CD4-positive, alpha-beta T cell treated with Interleukin-4 for 1 hour (primary cell): ENCODE measurements at regions not wholly inside any gene's neighbourhood (a gene's known extent, or its start where the extent isn't known, plus 50 kb on each side); places are given as distances from the start of the nearest gene placed in this dataset.

ENCODE experiments used
- DNase-seq, 2 donors: peaks; one replicate each; pipeline ENCODE4 v3.0.0-alpha.2; 2020 to 2022

- DNase-seq = no peak
Measured at GRCh38 chr15:47552978-47553608, 164.2 kb upstream of the SEMA6D start.

GRCh38 chr15:47553947-47554346 lies 163.4 kb upstream of the SEMA6D start:
- DNase-seq = no peak

- no peak for DNase-seq
Measured at GRCh38 chr15:47561102-47561501, 156.2 kb upstream of the SEMA6D start.

GRCh38 chr15:47565949-47566348 lies 151.4 kb upstream of the SEMA6D start:
- DNase-seq = no peak

- DNase-seq = no peak
Measured at GRCh38 chr15:47566610-47567009, 150.7 kb upstream of the SEMA6D start.

- no peak for DNase-seq
Measured at GRCh38 chr15:47568030-47568429, 149.3 kb upstream of the SEMA6D start.

- no peak for DNase-seq
Measured at GRCh38 chr15:47570044-47570443, 147.3 kb upstream of the SEMA6D start.

- no peak for DNase-seq
Measured at GRCh38 chr15:47570451-47570850, 146.9 kb upstream of the SEMA6D start.

GRCh38 chr15:47570881-47571640 lies 146.2 kb upstream of the SEMA6D start:
- no peak for DNase-seq

GRCh38 chr15:47573673-47574072 lies 143.6 kb upstream of the SEMA6D start:
- DNase-seq = no peak

- no peak for DNase-seq
Measured at GRCh38 chr15:47577000-47577399, 140.3 kb upstream of the SEMA6D start.

- DNase-seq = no peak
Measured at GRCh38 chr15:47577461-47577860, 139.8 kb upstream of the SEMA6D start.

- DNase-seq = no peak
Measured at GRCh38 chr15:47582233-47582632, 135.1 kb upstream of the SEMA6D start.

- no peak for DNase-seq
Measured at GRCh38 chr15:47584316-47584715, 133.0 kb upstream of the SEMA6D start.

- no peak for DNase-seq
Measured at GRCh38 chr15:47586653-47587224, 130.6 kb upstream of the SEMA6D start.

- no peak for DNase-seq
Measured at GRCh38 chr15:47587940-47588802, 129.1 kb upstream of the SEMA6D start.

- no peak for DNase-seq
Measured at GRCh38 chr15:47588958-47589357, 128.3 kb upstream of the SEMA6D start.

- no peak for DNase-seq
Measured at GRCh38 chr15:47598996-47599395, 118.3 kb upstream of the SEMA6D start.

GRCh38 chr15:47599806-47600205 lies 117.5 kb upstream of the SEMA6D start:
- DNase-seq = no peak

GRCh38 chr15:47602121-47602520 lies 115.2 kb upstream of the SEMA6D start:
- DNase-seq = no peak

GRCh38 chr15:47603026-47603425 lies 114.3 kb upstream of the SEMA6D start:
- no peak for DNase-seq

GRCh38 chr15:47607695-47608094 lies 109.6 kb upstream of the SEMA6D start:
- no peak for DNase-seq

- DNase-seq = no peak
Measured at GRCh38 chr15:47609693-47610092, 107.6 kb upstream of the SEMA6D start.
